GM12891 (cell line): ENCODE measurements at regions not wholly inside any gene's neighbourhood (a gene's known extent, or its start where the extent isn't known, plus 50 kb on each side); places are given as distances from the start of the nearest gene placed in this dataset.

ENCODE experiments used
- DNase-seq: peaks from one replicate; pipeline ENCODE4 v3.0.0; 2011; ENCODE audit warnings: low spot score; ENCODE audit not compliant: insufficient read length
- FAIRE-seq: peaks from 2 replicates; lab custom pipeline; 2011; peaks lifted over from hg19 to GRCh38; lab: Jason Lieb, UNC
- PAX5 ChIP-seq: IDR thresholded peaks from 2 replicates; pipeline ENCODE4 v1.6.1; 2011; ENCODE audit warnings: low read length, moderate library complexity, mild to moderate bottlenecking; ENCODE audit not compliant: insufficient read depth, severe bottlenecking
- POLR2A ChIP-seq: IDR thresholded peaks from 2 replicates; pipeline ENCODE4 v1.6.1; 2011; ENCODE audit warnings: low read depth, low read length, control low read depth
- POLR2AphosphoS5 ChIP-seq: IDR thresholded peaks from 2 replicates; pipeline ENCODE4 v1.6.1; 2011; ENCODE audit warnings: low read depth, low read length, control low read depth
- POU2F2 ChIP-seq: IDR thresholded peaks from 2 replicates; pipeline ENCODE4 v1.6.1; 2011; ENCODE audit warnings: low read depth, mild to moderate bottlenecking, control low read depth, low read length, moderate library complexity
- SPI1 ChIP-seq: IDR thresholded peaks from 2 replicates; pipeline ENCODE4 v1.6.1; 2011; ENCODE audit warnings: low read depth, low read length, control low read depth
- TAF1 ChIP-seq: IDR thresholded peaks from 2 replicates; pipeline ENCODE4 v1.6.1; 2011; ENCODE audit warnings: low read depth, low read length, control low read depth

GRCh38 chr3:152621006-152621868 is 213.7 kb upstream of the P2RY1 start:
- DNase-seq, result no peak
- TF ChIP-seq TAF1, result no peak
- no peak for TF ChIP-seq PAX5
- FAIRE-seq, result no peak

- DNase-seq (no peak), FAIRE-seq (no peak)
- TF ChIP-seq PAX5 (no peak), TAF1 (no peak), POLR2A (no peak), SPI1 (no peak), POLR2AphosphoS5 (no peak), POU2F2 (no peak)
These were observed 212.7 kb upstream of the P2RY1 start for GRCh38 chr3:152621967-152622810.

GRCh38 chr3:152622811-152623167 is 212.1 kb upstream of the P2RY1 start:
- FAIRE-seq, result no peak
- TF ChIP-seq POLR2A (no peak), POU2F2 (no peak)
- no peak for DNase-seq

GRCh38 chr3:152623286-152623911 is 211.5 kb upstream of the P2RY1 start:
- DNase-seq (no peak), FAIRE-seq (no peak)
- no peak for TF ChIP-seq TAF1
- TF ChIP-seq POLR2AphosphoS5, result no peak

DNA sequence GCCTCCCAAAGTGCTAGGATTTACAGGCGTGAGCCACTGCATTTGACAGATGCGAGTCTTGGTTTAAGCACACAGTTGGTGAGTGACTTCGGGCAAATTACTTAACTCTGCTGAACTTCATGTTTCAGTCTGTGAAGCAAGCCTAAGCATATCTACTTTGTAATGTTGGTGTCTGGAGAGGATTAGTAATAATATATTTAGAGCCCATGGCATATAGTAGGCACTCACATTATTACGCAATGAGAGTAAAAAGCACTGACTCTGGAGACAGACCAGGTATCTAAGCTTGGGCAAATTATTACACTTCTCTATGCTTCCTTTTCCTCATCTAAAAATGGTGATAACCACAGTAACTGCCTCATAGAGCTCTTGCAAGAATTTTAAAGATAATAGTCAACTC is 208.7 kb upstream of the P2RY1 start:
- TF ChIP-seq SPI1 (no peak), POU2F2 (no peak), POLR2AphosphoS5 (no peak), PAX5 (no peak), POLR2A (no peak), TAF1 (no peak)
- no peak for DNase-seq
- FAIRE-seq, result no peak

GRCh38 chr3:152628496-152628895 is 206.4 kb upstream of the P2RY1 start:
- FAIRE-seq (no peak), DNase-seq (no peak)
- no peak for TF ChIP-seq POLR2A
- no peak for TF ChIP-seq PAX5
- no peak for TF ChIP-seq POLR2AphosphoS5
- no peak for TF ChIP-seq SPI1
- TF ChIP-seq TAF1, result no peak

GRCh38 chr3:152629363-152630122 is 205.4 kb upstream of the P2RY1 start:
- DNase-seq (no peak), FAIRE-seq (no peak)
- no peak for TF ChIP-seq SPI1
- no peak for TF ChIP-seq POLR2A
- no peak for TF ChIP-seq POU2F2
- TF ChIP-seq PAX5, result no peak
- TF ChIP-seq POLR2AphosphoS5, result no peak
- TF ChIP-seq TAF1, result no peak

GRCh38 chr3:152635389-152635788 is 199.5 kb upstream of the P2RY1 start:
- TF ChIP-seq POU2F2, result no peak
- TF ChIP-seq PAX5, result no peak
- DNase-seq, result no peak
- FAIRE-seq, result no peak

DNA sequence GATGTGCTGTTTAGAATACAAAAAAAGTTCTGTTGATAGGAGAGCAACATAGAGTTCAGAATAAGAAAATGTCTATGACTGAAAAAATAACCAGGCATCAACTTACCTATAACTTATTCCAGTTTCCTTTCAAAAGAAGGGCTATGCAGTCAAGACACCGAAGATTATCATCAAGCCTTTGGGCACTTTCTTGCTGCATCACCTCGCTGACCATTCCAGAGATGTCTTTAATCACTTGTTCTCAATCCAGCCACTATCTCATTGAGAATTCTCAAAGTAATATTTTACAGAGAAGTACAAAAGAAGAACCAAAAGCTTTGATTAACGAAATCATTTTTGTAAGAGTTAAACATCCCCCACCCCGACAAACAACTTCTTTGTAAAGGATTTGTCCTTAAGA is 198.3 kb upstream of the P2RY1 start:
- FAIRE-seq, result no peak
- DNase-seq, result no peak
- TF ChIP-seq TAF1 (no peak), PAX5 (no peak), SPI1 (no peak), POLR2A (no peak), POU2F2 (no peak), POLR2AphosphoS5 (no peak)

GRCh38 chr3:152638214-152638613 is 196.7 kb upstream of the P2RY1 start:
- DNase-seq, result no peak

More at GRCh38 chr3:152638214-152638613, 196.7 kb upstream of the P2RY1 start:
- no peak for FAIRE-seq
- TF ChIP-seq TAF1 (no peak), POLR2A (no peak), POU2F2 (no peak), PAX5 (no peak), SPI1 (no peak)
